ENCODE measurements at regions not wholly inside any gene's neighbourhood (a gene's known extent, or its start where the extent isn't known, plus 50 kb on each side); places are given as distances from the start of the nearest gene placed in this dataset.

DNA sequence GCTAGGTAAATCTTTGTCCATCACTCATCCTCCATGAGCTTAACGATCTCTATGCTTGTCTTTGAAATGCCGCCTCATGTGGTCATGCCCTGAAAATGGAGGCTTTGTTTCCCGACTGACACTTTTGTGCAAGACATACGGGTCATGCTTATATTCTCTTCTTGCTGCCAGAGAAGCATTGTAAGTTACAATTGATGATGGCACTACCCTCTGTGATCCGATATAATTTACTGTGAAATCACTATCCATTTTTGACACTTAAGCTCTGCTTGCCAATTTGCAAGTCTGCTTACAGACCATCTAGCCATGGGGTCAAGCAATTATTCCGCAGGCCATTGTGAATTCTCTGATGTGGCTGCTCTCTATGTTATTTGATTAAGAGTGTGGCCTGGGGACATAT, 650.0 kb downstream of the FLRT2 start:
- no peak for TF ChIP-seq EP300 (IDR thresholded peaks at IDR 0.05)
- TF ChIP-seq, protein P1, sequence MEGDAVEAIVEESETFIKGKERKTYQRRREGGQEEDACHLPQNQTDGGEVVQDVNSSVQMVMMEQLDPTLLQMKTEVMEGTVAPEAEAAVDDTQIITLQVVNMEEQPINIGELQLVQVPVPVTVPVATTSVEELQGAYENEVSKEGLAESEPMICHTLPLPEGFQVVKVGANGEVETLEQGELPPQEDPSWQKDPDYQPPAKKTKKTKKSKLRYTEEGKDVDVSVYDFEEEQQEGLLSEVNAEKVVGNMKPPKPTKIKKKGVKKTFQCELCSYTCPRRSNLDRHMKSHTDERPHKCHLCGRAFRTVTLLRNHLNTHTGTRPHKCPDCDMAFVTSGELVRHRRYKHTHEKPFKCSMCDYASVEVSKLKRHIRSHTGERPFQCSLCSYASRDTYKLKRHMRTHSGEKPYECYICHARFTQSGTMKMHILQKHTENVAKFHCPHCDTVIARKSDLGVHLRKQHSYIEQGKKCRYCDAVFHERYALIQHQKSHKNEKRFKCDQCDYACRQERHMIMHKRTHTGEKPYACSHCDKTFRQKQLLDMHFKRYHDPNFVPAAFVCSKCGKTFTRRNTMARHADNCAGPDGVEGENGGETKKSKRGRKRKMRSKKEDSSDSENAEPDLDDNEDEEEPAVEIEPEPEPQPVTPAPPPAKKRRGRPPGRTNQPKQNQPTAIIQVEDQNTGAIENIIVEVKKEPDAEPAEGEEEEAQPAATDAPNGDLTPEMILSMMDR (IDR thresholded peaks at IDR 0.05): no peak
- no peak for TF ChIP-seq POLR2A (IDR thresholded peaks at IDR 0.05; ENCODE audit: low read depth)
